Progenitor cell of endocrine pancreas (in vitro differentiated cells): ENCODE measurements at regions not wholly inside any gene's neighbourhood (a gene's known extent, or its start where the extent isn't known, plus 50 kb on each side); places are given as distances from the start of the nearest gene placed in this dataset.
"Not testable (repeated sequence)": the region's sequence is repeated elsewhere in the genome, so short reads cannot be mapped to it uniquely, and the experiment has no call there.

Source experiments
- DNase-seq: peaks from one replicate; pipeline ENCODE4 v3.0.0; 2021; ENCODE audit warnings: low spot score; ENCODE audit not compliant: unreplicated experiment
- H3K27ac Mint-ChIP-seq: 2 replicates; pipeline ENCODE4 v1.8.0; 2021; ENCODE audit warnings: mild to moderate bottlenecking, moderate library complexity, mixed read lengths
- H3K27me3 Mint-ChIP-seq: 2 replicates; pipeline ENCODE4 v1.8.0; 2021; ENCODE audit warnings: mixed read lengths
- H3K36me3 Mint-ChIP-seq: 2 replicates; pipeline ENCODE4 v1.8.0; 2022; ENCODE audit warnings: mixed read lengths; ENCODE audit not compliant: insufficient read depth
- H3K4me1 Mint-ChIP-seq: 2 replicates; pipeline ENCODE4 v1.8.0; 2021; ENCODE audit warnings: low read depth, mixed read lengths
- H3K4me3 Mint-ChIP-seq: 2 replicates; pipeline ENCODE4 v1.8.0; 2021; ENCODE audit warnings: low read depth, mild to moderate bottlenecking, moderate library complexity, mixed read lengths
- H3K9me3 Mint-ChIP-seq: 2 replicates; pipeline ENCODE4 v1.8.0; 2021; ENCODE audit warnings: low read depth, mixed read lengths
- CTCF ChIP-seq: fragments of 200-600 bp; sonication (generic); IDR thresholded peaks from one replicate; pipeline ENCODE4 v1.5.0; 2021; ENCODE audit warnings: antibody characterized with exemption, mild to moderate bottlenecking; ENCODE audit not compliant: unreplicated experiment

GRCh38 chr15:98549003-98549402, 99.3 kb upstream of the IGF1R start:
- Mint-ChIP-seq H3K4me1 (peaks cover 19% of the 10 kb centered on the region), H3K27ac (peak overlapping the region; percentile 65), H3K36me3 (no peaks in the 10 kb centered on the region), H3K4me3 (peak overlapping the region; percentile 75), H3K27me3 (peaks cover 77% of the 10 kb centered on the region), H3K9me3 (peaks cover under 1% of the 10 kb centered on the region)
- no peak for DNase-seq
- no peak for TF ChIP-seq CTCF

GRCh38 chr15:98549741-98550140, 98.6 kb upstream of the IGF1R start:
- DNase-seq = no peak

GRCh38 chr15:98550363-98550762, 98.0 kb upstream of the IGF1R start:
- Mint-ChIP-seq H3K27me3 (peaks cover 75% of the 10 kb centered on the region), H3K4me1 (peaks cover 26% of the 10 kb centered on the region)
- DNase-seq, H3K36me3 Mint-ChIP-seq, H3K4me3 Mint-ChIP-seq, H3K27ac Mint-ChIP-seq, H3K9me3 Mint-ChIP-seq: not testable (repeated sequence)

More at GRCh38 chr15:98549741-98550140, 98.6 kb upstream of the IGF1R start:
- no peak overlapping the region for H3K4me3 Mint-ChIP-seq
- peaks cover 24% of the 10 kb centered on the region for H3K4me1 Mint-ChIP-seq
- H3K9me3 Mint-ChIP-seq = peaks cover 8% of the 10 kb centered on the region
- TF ChIP-seq CTCF = no peak
- no peaks in the 10 kb centered on the region for H3K36me3 Mint-ChIP-seq
- H3K27me3 Mint-ChIP-seq = peaks cover 77% of the 10 kb centered on the region
- no peak overlapping the region for H3K27ac Mint-ChIP-seq

GRCh38 chr15:98551936-98552562, 96.3 kb upstream of the IGF1R start:
- Mint-ChIP-seq H3K27ac (no peak overlapping the region), H3K4me3 (no peak overlapping the region), H3K27me3 (peaks cover 66% of the 10 kb centered on the region), H3K36me3 (no peaks in the 10 kb centered on the region), H3K9me3 (peaks cover 8% of the 10 kb centered on the region), H3K4me1 (peaks cover 26% of the 10 kb centered on the region)
- no peak for TF ChIP-seq CTCF
- DNase-seq = no peak

GRCh38 chr15:98554272-98555172, 93.8 kb upstream of the IGF1R start:
- no peak for DNase-seq
- Mint-ChIP-seq H3K4me1 (peaks cover 16% of the 10 kb centered on the region), H3K4me3 (no peak overlapping the region), H3K27ac (peak overlapping the region; percentile 38), H3K36me3 (no peaks in the 10 kb centered on the region), H3K27me3 (peaks cover 57% of the 10 kb centered on the region), H3K9me3 (peaks cover 8% of the 10 kb centered on the region)
- no peak for TF ChIP-seq CTCF
